GM23338 (cell line): ENCODE measurements at regions not wholly inside any gene's neighbourhood (a gene's known extent, or its start where the extent isn't known, plus 50 kb on each side); places are given as distances from the start of the nearest gene placed in this dataset.
"Not testable (repeated sequence)": the region's sequence is repeated elsewhere in the genome, so short reads cannot be mapped to it uniquely, and the experiment has no call there.

Source experiments
- ATAC-seq: fragments of 200-7000 bp; cut with Tn5 transposase; 3 replicates; pipeline ENCODE4 v1.9.1; 2020
- DNase-seq: peaks from one replicate; pipeline ENCODE4 v3.0.0-alpha.2; 2015; ENCODE audit warnings: low spot score
- H2AFZ ChIP-seq: fragments of 200-600 bp; sonication (generic); 2 replicates; pipeline ENCODE4 v1.8.0; 2016; ENCODE audit warnings: antibody characterized with exemption, mild to moderate bottlenecking, moderate library complexity
- H3F3A ChIP-seq: fragments of 200-600 bp; sonication (generic); replicated peaks from 2 replicates; pipeline ENCODE4 v1.8.0; 2017; ENCODE audit warnings: antibody characterized with exemption, mixed run types, low read depth
- H3K27ac ChIP-seq: fragments of 200-600 bp; sonication (generic); 2 replicates; pipeline ENCODE4 v1.6.1; 2016; ENCODE audit warnings: low read depth
- H3K27me3 ChIP-seq: fragments of 200-600 bp; sonication (generic); 2 replicates; pipeline ENCODE4 v1.8.0; 2016; ENCODE audit warnings: mild to moderate bottlenecking, mixed run types, moderate library complexity; ENCODE audit not compliant: insufficient read depth
- H3K36me3 ChIP-seq: fragments of 200-600 bp; sonication (generic); 2 replicates; pipeline ENCODE4 v1.8.0; 2016; ENCODE audit warnings: mild to moderate bottlenecking; ENCODE audit not compliant: insufficient read depth
- H3K4me1 ChIP-seq: fragments of 200-600 bp; sonication (generic); 2 replicates; pipeline ENCODE4 v1.8.0; 2016; ENCODE audit warnings: mild to moderate bottlenecking, moderate library complexity; ENCODE audit not compliant: insufficient read depth
- H3K4me2 ChIP-seq: fragments of 200-600 bp; sonication (generic); 2 replicates; pipeline ENCODE4 v1.7.1; 2017; ENCODE audit warnings: mixed run types
- H3K4me3 ChIP-seq: fragments of 200-600 bp; sonication (generic); 2 replicates; pipeline ENCODE4 v1.6.1; 2016; ENCODE audit warnings: mixed run types
- H3K79me2 ChIP-seq: fragments of 200-600 bp; sonication (generic); replicated peaks from 2 replicates; pipeline ENCODE4 v1.8.0; 2017; ENCODE audit warnings: mild to moderate bottlenecking; ENCODE audit not compliant: insufficient read depth
- H3K9me2 ChIP-seq: fragments of 200-600 bp; sonication (generic); 2 replicates; pipeline ENCODE4 v1.8.0; 2017; ENCODE audit not compliant: insufficient read depth
- H4K20me1 ChIP-seq: fragments of 200-600 bp; sonication (generic); replicated peaks from 2 replicates; pipeline ENCODE4 v1.8.0; 2017; ENCODE audit warnings: mild to moderate bottlenecking; ENCODE audit not compliant: insufficient read depth
- H3K27ac Mint-ChIP-seq: 2 replicates; pipeline ENCODE4 v1.8.0; 2020; ENCODE audit warnings: inconsistent platforms, mild to moderate bottlenecking, moderate library complexity, mixed read lengths
- H3K27me3 Mint-ChIP-seq: 3 replicates; pipeline ENCODE4 v1.8.0; 2022; ENCODE audit warnings: low read depth, mild to moderate bottlenecking, moderate library complexity, mixed read lengths, inconsistent platforms; ENCODE audit not compliant: insufficient read depth, poor library complexity
- H3K36me3 Mint-ChIP-seq: 3 replicates; pipeline ENCODE4 v1.8.0; 2021; ENCODE audit warnings: low read depth, mild to moderate bottlenecking, inconsistent platforms, moderate library complexity, mixed read lengths
- H3K4me1 Mint-ChIP-seq: 3 replicates; pipeline ENCODE4 v1.8.0; 2020; ENCODE audit warnings: mild to moderate bottlenecking, inconsistent platforms, mixed read lengths
- H3K4me3 Mint-ChIP-seq: 3 replicates; pipeline ENCODE4 v1.8.0; 2021; ENCODE audit warnings: moderate library complexity, mild to moderate bottlenecking, inconsistent platforms, mixed read lengths
- H3K9me3 Mint-ChIP-seq: 3 replicates; pipeline ENCODE4 v1.8.0; 2020; ENCODE audit warnings: moderate library complexity, mild to moderate bottlenecking, inconsistent platforms, mixed read lengths
- EZH2 ChIP-seq: fragments of 200-600 bp; sonication (generic); IDR thresholded peaks from one replicate; pipeline ENCODE4 v1.8.0; 2017; ENCODE audit warnings: antibody characterized with exemption, mild to moderate bottlenecking, low read depth; ENCODE audit not compliant: unreplicated experiment
- NANOG ChIP-seq: IDR thresholded peaks from 2 replicates; pipeline ENCODE4 v1.6.1; 2016; ENCODE audit warnings: antibody characterized with exemption, borderline replicate concordance
- ZNF331 ChIP-seq: fragments of 250-450 bp; sonication (Bioruptor Pico); IDR thresholded peaks from 2 replicates; pipeline ENCODE4 v1.5.0; 2020; ENCODE audit warnings: low read depth, mild to moderate bottlenecking, moderate library complexity
- TF ChIP-seq, protein P1 (sequence below): IDR thresholded peaks from one replicate; pipeline ENCODE4 v1.6.1; 2018; ENCODE audit warnings: antibody characterized with exemption; ENCODE audit not compliant: unreplicated experiment
- TF ChIP-seq, protein P2 (sequence below): fragments of 250-450 bp; sonication (Bioruptor Pico); IDR thresholded peaks from 2 replicates; pipeline ENCODE4 v1.5.0; 2020; ENCODE audit warnings: mild to moderate bottlenecking, moderate library complexity

DNA sequence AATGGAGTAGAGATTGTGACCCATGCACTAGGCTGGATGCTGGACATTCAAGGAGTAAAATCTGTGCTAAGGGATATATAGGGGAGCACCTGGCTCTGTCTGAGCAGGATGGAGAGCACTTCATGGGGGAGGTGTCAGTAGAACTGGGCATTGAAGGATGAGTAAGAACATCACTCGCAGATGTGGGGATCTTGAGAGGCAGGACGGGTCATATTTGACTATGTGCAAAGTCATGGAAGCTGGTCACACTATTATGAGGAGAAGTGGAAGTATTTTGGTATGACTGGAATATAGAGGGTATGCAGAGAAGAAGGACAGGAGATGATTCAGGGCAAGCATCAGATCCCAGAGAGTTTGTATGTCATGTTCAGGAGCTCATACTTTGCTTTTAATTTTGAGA is 62.9 kb upstream of the PCDH8 start (continued):
- TF ChIP-seq, protein P1, sequence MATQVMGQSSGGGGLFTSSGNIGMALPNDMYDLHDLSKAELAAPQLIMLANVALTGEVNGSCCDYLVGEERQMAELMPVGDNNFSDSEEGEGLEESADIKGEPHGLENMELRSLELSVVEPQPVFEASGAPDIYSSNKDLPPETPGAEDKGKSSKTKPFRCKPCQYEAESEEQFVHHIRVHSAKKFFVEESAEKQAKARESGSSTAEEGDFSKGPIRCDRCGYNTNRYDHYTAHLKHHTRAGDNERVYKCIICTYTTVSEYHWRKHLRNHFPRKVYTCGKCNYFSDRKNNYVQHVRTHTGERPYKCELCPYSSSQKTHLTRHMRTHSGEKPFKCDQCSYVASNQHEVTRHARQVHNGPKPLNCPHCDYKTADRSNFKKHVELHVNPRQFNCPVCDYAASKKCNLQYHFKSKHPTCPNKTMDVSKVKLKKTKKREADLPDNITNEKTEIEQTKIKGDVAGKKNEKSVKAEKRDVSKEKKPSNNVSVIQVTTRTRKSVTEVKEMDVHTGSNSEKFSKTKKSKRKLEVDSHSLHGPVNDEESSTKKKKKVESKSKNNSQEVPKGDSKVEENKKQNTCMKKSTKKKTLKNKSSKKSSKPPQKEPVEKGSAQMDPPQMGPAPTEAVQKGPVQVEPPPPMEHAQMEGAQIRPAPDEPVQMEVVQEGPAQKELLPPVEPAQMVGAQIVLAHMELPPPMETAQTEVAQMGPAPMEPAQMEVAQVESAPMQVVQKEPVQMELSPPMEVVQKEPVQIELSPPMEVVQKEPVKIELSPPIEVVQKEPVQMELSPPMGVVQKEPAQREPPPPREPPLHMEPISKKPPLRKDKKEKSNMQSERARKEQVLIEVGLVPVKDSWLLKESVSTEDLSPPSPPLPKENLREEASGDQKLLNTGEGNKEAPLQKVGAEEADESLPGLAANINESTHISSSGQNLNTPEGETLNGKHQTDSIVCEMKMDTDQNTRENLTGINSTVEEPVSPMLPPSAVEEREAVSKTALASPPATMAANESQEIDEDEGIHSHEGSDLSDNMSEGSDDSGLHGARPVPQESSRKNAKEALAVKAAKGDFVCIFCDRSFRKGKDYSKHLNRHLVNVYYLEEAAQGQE, result no peak
- no peak for TF ChIP-seq ZNF331

GRCh38 chr13:52910318-52910717 is 61.9 kb upstream of the PCDH8 start:
- H3K4me1 Mint-ChIP-seq, result peaks cover 26% of the 10 kb centered on the region
- H3K36me3 Mint-ChIP-seq, H3K9me3 Mint-ChIP-seq, H3K79me2 ChIP-seq, H3K27me3 ChIP-seq, H3K4me3 ChIP-seq, H3K36me3 ChIP-seq, ATAC-seq, H3F3A ChIP-seq, H3K27me3 Mint-ChIP-seq, H4K20me1 ChIP-seq, H3K27ac Mint-ChIP-seq, H3K27ac ChIP-seq, H3K4me3 Mint-ChIP-seq, H2AFZ ChIP-seq, DNase-seq, H3K4me2 ChIP-seq: not testable (repeated sequence)
- Histone ChIP-seq H3K9me2 (peaks cover 10% of the 10 kb centered on the region; the same call in 1 of the 2 replicates), H3K4me1 (peaks cover 25% of the 10 kb centered on the region)

DNA sequence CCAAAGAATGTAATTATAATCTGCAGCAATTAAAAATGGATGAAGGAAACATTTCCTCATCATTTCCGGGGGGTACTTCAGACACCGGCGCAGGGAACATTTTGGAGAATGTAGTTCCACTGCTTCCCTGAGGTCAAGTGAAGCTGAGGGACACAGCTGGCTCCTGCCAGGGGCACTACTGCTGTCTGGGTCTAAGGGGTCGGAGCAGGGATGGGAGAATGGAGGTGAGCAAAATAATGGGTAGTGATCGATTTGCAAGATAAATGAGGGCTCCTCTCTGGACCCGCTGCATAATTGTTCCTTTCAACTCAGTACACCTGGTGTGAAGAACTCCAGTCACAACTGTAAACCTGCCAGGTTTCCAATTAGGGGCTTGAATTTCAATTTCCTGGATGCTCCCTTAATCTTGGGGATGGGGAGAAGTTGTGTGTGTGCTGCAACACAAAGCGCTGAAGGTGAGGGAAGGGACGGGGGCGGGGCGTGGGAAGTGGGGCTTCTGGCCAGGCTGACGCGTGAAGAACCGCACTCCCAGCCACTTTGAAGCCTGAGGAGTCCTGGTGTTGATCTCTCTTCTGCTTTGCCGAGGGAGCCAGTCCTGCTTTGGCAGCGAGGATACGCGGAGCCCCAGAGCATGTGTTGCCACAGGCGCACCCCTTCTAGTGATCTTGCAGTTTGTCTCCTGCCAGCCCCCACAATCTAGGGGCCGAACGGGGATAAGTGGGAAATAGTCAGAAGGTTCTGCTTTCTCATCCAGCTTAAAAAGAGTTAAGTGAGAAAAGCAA is 57.9 kb upstream of the PCDH8 start:
- Mint-ChIP-seq H3K27ac (no peak overlapping the region), H3K27me3 (peaks cover 16% of the 10 kb centered on the region), H3K36me3 (no peaks in the 10 kb centered on the region), H3K4me1 (peaks cover 59% of the 10 kb centered on the region), H3K4me3 (peak overlapping the region; percentile 49), H3K9me3 (no peaks in the 10 kb centered on the region)
- H3K4me3 ChIP-seq, result peak overlapping the region; percentile 24
- no peaks in the 10 kb centered on the region for H3K36me3 ChIP-seq
- H3F3A ChIP-seq, result peaks cover 4% of the 10 kb centered on the region; the same call in 1 of the 2 replicates
- peak; percentile 80 for ATAC-seq
- H3K27ac ChIP-seq, result no peak overlapping the region
- H4K20me1 ChIP-seq, result no peaks in the 10 kb centered on the region
- DNase-seq, result peak; percentile 54
- peaks cover 66% of the 10 kb centered on the region for H3K4me1 ChIP-seq
- no peaks in the 10 kb centered on the region for H3K79me2 ChIP-seq
- H2AFZ ChIP-seq, result peak overlapping the region; percentile 89
- peak overlapping the region; percentile 53 for H3K4me2 ChIP-seq
- H3K9me2 ChIP-seq, result no peaks in the 10 kb centered on the region
- peaks cover 7% of the 10 kb centered on the region; the same call in 1 of the 2 replicates for H3K27me3 ChIP-seq
- TF ChIP-seq, protein P2, sequence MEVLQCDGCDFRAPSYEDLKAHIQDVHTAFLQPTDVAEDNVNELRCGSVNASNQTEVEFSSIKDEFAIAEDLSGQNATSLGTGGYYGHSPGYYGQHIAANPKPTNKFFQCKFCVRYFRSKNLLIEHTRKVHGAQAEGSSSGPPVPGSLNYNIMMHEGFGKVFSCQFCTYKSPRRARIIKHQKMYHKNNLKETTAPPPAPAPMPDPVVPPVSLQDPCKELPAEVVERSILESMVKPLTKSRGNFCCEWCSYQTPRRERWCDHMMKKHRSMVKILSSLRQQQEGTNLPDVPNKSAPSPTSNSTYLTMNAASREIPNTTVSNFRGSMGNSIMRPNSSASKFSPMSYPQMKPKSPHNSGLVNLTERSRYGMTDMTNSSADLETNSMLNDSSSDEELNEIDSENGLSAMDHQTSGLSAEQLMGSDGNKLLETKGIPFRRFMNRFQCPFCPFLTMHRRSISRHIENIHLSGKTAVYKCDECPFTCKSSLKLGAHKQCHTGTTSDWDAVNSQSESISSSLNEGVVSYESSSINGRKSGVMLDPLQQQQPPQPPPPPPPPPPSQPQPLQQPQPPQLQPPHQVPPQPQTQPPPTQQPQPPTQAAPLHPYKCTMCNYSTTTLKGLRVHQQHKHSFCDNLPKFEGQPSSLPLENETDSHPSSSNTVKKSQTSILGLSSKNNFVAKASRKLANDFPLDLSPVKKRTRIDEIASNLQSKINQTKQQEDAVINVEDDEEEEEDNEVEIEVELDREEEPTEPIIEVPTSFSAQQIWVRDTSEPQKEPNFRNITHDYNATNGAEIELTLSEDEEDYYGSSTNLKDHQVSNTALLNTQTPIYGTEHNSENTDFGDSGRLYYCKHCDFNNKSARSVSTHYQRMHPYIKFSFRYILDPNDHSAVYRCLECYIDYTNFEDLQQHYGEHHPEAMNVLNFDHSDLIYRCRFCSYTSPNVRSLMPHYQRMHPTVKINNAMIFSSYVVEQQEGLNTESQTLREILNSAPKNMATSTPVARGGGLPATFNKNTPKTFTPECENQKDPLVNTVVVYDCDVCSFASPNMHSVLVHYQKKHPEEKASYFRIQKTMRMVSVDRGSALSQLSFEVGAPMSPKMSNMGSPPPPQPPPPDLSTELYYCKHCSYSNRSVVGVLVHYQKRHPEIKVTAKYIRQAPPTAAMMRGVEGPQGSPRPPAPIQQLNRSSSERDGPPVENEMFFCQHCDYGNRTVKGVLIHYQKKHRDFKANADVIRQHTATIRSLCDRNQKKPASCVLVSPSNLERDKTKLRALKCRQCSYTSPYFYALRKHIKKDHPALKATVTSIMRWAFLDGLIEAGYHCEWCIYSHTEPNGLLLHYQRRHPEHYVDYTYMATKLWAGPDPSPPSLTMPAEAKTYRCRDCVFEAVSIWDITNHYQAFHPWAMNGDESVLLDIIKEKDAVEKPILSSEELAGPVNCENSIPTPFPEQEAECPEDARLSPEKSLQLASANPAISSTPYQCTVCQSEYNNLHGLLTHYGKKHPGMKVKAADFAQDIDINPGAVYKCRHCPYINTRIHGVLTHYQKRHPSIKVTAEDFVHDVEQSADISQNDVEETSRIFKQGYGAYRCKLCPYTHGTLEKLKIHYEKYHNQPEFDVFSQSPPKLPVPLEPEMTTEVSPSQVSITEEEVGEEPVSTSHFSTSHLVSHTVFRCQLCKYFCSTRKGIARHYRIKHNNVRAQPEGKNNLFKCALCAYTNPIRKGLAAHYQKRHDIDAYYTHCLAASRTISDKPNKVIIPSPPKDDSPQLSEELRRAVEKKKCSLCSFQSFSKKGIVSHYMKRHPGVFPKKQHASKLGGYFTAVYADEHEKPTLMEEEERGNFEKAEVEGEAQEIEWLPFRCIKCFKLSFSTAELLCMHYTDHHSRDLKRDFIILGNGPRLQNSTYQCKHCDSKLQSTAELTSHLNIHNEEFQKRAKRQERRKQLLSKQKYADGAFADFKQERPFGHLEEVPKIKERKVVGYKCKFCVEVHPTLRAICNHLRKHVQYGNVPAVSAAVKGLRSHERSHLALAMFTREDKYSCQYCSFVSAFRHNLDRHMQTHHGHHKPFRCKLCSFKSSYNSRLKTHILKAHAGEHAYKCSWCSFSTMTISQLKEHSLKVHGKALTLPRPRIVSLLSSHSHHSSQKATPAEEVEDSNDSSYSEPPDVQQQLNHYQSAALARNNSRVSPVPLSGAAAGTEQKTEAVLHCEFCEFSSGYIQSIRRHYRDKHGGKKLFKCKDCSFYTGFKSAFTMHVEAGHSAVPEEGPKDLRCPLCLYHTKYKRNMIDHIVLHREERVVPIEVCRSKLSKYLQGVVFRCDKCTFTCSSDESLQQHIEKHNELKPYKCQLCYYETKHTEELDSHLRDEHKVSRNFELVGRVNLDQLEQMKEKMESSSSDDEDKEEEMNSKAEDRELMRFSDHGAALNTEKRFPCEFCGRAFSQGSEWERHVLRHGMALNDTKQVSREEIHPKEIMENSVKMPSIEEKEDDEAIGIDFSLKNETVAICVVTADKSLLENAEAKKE, result no peak
- TF ChIP-seq NANOG (0 out of 2 replicates have a peak, but pooled peaks have one; percentile 4), EZH2 (no peak)
- TF ChIP-seq, protein P1, result no peak
